ENCODE measurements at regions not wholly inside any gene's neighbourhood (a gene's known extent, or its start where the extent isn't known, plus 50 kb on each side); places are given as distances from the start of the nearest gene placed in this dataset.

DNA sequence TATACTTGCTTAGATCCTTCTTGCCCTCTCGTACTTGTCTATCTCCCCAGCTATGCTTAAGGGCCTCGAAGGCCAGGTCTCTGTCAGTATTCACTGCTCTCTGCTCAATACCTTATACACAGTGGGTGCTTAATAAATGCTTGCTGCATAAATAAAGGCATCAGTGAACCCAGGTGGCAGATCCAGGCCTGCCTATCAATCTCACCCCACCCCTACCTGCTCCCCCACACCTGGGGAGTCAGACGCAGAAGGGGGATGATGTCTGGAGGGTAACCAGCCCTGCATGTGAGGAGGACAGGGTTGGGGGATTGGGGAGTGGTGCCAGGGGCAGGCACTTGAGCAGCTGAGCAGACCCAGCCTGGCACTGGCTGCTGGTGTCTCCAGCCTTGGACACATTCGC, 430.6 kb downstream of the MN1 start:
- Histone ChIP-seq H3K4me1 (no peaks in the 10 kb centered on the region), H3K9me3 (no peaks in the 10 kb centered on the region), H3K27ac (no peak overlapping the region), H3K4me3 (no peak overlapping the region), H3K36me3 (no peaks in the 10 kb centered on the region), H3K27me3 (no peaks in the 10 kb centered on the region)
- TF ChIP-seq, protein P1, sequence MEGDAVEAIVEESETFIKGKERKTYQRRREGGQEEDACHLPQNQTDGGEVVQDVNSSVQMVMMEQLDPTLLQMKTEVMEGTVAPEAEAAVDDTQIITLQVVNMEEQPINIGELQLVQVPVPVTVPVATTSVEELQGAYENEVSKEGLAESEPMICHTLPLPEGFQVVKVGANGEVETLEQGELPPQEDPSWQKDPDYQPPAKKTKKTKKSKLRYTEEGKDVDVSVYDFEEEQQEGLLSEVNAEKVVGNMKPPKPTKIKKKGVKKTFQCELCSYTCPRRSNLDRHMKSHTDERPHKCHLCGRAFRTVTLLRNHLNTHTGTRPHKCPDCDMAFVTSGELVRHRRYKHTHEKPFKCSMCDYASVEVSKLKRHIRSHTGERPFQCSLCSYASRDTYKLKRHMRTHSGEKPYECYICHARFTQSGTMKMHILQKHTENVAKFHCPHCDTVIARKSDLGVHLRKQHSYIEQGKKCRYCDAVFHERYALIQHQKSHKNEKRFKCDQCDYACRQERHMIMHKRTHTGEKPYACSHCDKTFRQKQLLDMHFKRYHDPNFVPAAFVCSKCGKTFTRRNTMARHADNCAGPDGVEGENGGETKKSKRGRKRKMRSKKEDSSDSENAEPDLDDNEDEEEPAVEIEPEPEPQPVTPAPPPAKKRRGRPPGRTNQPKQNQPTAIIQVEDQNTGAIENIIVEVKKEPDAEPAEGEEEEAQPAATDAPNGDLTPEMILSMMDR (IDR thresholded peaks at IDR 0.05) = no peak
- intact Hi-C loops (cut with DNase I) = no loop called here
- DNase-seq (ENCODE audit: low spot score in 2 of 2) = no peak

DNA sequence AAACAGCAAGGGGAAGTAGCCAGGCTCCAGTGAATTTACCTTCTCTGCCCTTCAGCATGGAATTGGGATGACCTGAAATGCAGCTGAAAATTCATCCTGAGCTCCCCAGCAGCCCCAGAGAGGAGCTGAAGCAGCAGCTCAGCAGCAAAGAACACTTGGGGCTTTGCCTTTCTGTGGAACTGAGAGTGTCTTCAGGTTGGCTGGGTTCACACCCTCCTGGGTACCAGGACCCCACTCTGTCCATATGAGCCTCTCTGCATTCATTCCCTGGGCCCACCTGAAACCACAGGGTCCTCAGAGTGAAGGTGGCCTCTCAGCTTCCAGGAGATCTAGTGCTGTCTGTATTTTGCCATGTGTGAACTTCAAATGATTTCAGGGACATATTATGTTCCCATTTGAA, 429.2 kb downstream of the MN1 start:
- DNase-seq (ENCODE audit: low spot score in 2 of 2) = no peak
- no peaks in the 10 kb centered on the region for H3K27me3 ChIP-seq
- no peak overlapping the region for H3K27ac ChIP-seq
- intact Hi-C loops (cut with DNase I) = no loop called here
- TF ChIP-seq, protein P1 (IDR thresholded peaks at IDR 0.05) = no peak
- no peaks in the 10 kb centered on the region for H3K36me3 ChIP-seq
- H3K4me1 ChIP-seq = no peaks in the 10 kb centered on the region
- no peaks in the 10 kb centered on the region for H3K9me3 ChIP-seq
- H3K4me3 ChIP-seq = no peak overlapping the region

DNA sequence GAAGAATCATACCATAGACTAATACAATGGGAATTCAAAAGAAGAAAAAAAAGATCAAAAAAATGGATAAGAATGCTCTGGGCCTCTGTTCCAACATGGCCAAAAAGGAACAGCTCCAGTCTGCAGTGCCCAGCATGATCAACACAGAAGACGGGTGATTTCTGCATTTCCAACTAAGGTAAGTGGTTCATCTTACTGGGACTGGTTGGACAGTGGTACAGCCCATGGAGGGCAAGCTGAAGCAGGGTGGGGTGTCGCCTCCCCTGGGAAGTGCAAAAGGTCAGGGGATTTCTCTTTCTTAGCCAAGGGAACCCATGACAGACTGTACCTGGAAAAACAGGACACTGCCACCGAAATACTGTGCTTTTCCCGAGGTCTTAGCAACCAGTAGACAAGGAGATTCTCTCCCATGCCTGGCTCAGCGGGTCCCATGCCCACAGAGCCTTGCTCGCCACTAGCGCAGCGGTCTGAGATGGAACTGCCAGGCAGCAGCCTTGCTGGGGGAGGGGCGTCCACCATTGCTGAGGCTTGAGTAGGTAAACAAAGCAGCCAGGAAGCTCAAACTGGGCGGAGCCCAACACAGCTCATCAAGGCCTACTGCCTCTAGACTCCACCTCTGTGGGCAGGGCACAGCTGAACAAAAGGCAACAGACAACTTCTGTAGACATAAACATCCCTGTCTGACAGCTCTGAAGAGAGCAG, 428.4 kb downstream of the MN1 start:
- Histone ChIP-seq H3K36me3 (no peaks in the 10 kb centered on the region), H3K27ac (no peak overlapping the region), H3K4me1 (no peaks in the 10 kb centered on the region), H3K4me3 (no peak overlapping the region), H3K27me3 (no peaks in the 10 kb centered on the region), H3K9me3 (no peaks in the 10 kb centered on the region)
- no peak for DNase-seq (ENCODE audit: low spot score in 2 of 2)
- intact Hi-C loops (cut with DNase I) = no loop called here
- TF ChIP-seq, protein P1 (IDR thresholded peaks at IDR 0.05) = no peak

DNA sequence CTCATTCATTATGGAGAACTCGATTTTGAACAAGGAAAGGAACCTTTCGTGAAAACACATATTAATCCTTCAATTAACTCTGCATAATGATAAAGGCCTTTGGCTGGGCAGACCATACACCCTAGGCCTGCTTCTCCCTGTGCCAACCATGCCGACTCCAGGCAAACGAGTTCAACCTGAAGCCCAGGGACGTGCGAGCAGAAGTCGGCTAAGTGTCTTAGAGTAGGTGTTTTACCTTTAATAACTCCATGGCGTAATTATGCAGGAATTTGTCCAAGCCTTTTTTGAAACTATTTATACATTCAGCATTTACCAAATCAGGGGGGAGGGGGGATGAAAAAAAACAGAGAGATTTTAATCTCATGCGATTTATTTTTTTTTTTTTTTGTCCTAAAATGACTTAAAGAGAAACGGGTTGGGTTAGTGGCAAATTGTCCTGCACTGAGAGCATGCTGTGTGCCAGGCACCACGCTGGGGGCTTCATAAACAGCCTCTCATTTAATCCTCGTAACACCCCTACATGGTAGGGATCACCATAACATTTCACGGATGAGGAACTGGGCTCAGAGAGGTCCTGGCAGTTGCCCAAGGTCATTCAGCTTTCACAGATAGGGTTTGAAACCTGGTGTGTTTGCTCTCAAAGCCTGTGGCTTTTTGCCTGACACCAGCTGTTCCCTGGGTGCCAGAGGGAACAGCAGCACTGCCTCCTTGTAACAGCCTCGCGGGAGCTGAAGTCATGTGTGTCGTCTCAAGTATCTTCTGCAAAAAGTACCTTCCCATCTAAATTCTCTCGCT, 423.9 kb downstream of the MN1 start:
- DNase-seq (ENCODE audit: low spot score in 2 of 2) = no peak
- H3K4me3 ChIP-seq = no peak overlapping the region
- intact Hi-C loops (cut with DNase I) = no loop called here
- no peaks in the 10 kb centered on the region for H3K36me3 ChIP-seq
- no peaks in the 10 kb centered on the region for H3K9me3 ChIP-seq
- TF ChIP-seq, protein P1 (IDR thresholded peaks at IDR 0.05) = no peak
- H3K27me3 ChIP-seq = no peaks in the 10 kb centered on the region
- H3K4me1 ChIP-seq = no peaks in the 10 kb centered on the region
- H3K27ac ChIP-seq = no peak overlapping the region

DNA sequence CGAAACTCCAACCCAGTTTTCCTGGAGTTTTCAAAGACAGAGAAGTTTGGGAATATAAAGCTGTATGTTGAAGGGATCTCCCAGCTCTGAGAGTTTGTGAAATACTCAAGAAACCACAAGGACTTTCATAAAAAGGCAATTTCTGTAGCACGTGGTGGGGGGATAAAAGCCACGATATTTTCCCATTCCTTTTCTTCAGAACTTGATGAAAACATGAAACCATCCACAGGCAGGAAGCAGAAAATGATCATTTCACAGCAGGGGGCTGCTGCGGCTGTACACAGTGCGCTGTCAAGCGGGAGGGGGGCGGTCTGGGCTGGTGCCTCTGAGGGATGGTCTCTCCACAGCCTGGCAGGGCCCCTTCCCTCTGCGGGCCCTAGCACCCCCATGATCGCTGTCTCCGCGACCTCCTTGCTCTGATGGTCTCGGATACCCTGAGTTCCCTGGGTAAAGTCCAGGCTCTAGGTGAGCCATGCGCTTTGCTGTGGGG, 423.2 kb downstream of the MN1 start:
- no peaks in the 10 kb centered on the region for H3K9me3 ChIP-seq
- DNase-seq (ENCODE audit: low spot score in 2 of 2) = no peak
- no peaks in the 10 kb centered on the region for H3K36me3 ChIP-seq
- no peaks in the 10 kb centered on the region for H3K27me3 ChIP-seq
- H3K4me1 ChIP-seq = no peaks in the 10 kb centered on the region
- TF ChIP-seq, protein P1 (IDR thresholded peaks at IDR 0.05) = no peak
- no peak overlapping the region for H3K27ac ChIP-seq
- no peak overlapping the region for H3K4me3 ChIP-seq
- intact Hi-C loops (cut with DNase I) = no loop called here
